Mucosa of descending colon (tissue), 3 donors: ENCODE measurements at regions not wholly inside any gene's neighbourhood (a gene's known extent, or its start where the extent isn't known, plus 50 kb on each side); places are given as distances from the start of the nearest gene placed in this dataset.

Experiments
- ATAC-seq: fragments of 200-7000 bp; cut with Tn5 transposase; one replicate; pipeline ENCODE4 v1.9.1; 2020; ENCODE audit warnings: mild to moderate bottlenecking, moderate library complexity
- DNase-seq, 3 donors: peaks; one replicate each; pipeline ENCODE4 v3.0.0-alpha.2; 2020
- H3K36me3 ChIP-seq: fragments of 200-600 bp; one replicate; pipeline ENCODE4 v1.8.0; 2021; ENCODE audit warnings: low read depth, mild to moderate bottlenecking
- H3K4me1 ChIP-seq: fragments of 200-600 bp; one replicate; pipeline ENCODE4 v1.8.0; 2021; ENCODE audit warnings: low read depth, mild to moderate bottlenecking
- H3K4me3 ChIP-seq: fragments of 200-600 bp; one replicate; pipeline ENCODE4 v1.8.0; 2021; ENCODE audit warnings: mild to moderate bottlenecking
- H3K9me3 ChIP-seq: fragments of 200-600 bp; one replicate; pipeline ENCODE4 v1.8.0; 2021; ENCODE audit warnings: mild to moderate bottlenecking
- CTCF ChIP-seq: fragments of 200-600 bp; IDR thresholded peaks from one replicate; pipeline ENCODE4 v1.8.0; 2022; ENCODE audit warnings: antibody characterized with exemption, mild to moderate bottlenecking
- intact Hi-C, 2 donors: fragments of 100-400 bp; cut with DNase I in 1 of 2; cut with micrococcal nuclease in 1 of 2; formaldehyde crosslinking; loops; one replicate each; pipeline versions ENCODE4 v1.11.0 to v1.11.1; 2022; cut with DNase I, micrococcal nuclease
- donor health status: DM: no; HTN: no; CAD: no; lungs with moderate emphysema.
- donor health status: DM: no; HTN: no; CAD: no.
- donor health status: DM: no; HTN: yes; CAD: no.

GRCh38 chr10:3665316-3665908 lies 119.6 kb downstream of the KLF6 start:
- H3K4me1 ChIP-seq, result peaks cover 4% of the 10 kb centered on the region
- H3K4me3 ChIP-seq, result no peak overlapping the region
- intact Hi-C loops, result no loop called here
- DNase-seq, result no peak
- no peaks in the 10 kb centered on the region for H3K9me3 ChIP-seq
- TF ChIP-seq CTCF, result no peak
- ATAC-seq, result no peak
- no peaks in the 10 kb centered on the region for H3K36me3 ChIP-seq

- no peaks in the 10 kb centered on the region for H3K36me3 ChIP-seq
- no peaks in the 10 kb centered on the region for H3K4me1 ChIP-seq
- no peak for DNase-seq
- intact Hi-C loops, result no loop called here
- ATAC-seq, result no peak
- no peak for TF ChIP-seq CTCF
- H3K4me3 ChIP-seq, result no peak overlapping the region
- no peaks in the 10 kb centered on the region for H3K9me3 ChIP-seq
Measured at GRCh38 chr10:3662775-3663174, 122.2 kb downstream of the KLF6 start.

GRCh38 chr10:3661271-3661670 lies 123.7 kb downstream of the KLF6 start:
- no peak for TF ChIP-seq CTCF
- DNase-seq (no peak), ATAC-seq (no peak)
- Histone ChIP-seq H3K36me3 (no peaks in the 10 kb centered on the region), H3K4me1 (no peaks in the 10 kb centered on the region), H3K4me3 (no peak overlapping the region), H3K9me3 (no peaks in the 10 kb centered on the region)
- intact Hi-C loops, result no loop called here

- no peak overlapping the region for H3K4me3 ChIP-seq
- TF ChIP-seq CTCF, result no peak
- no peaks in the 10 kb centered on the region for H3K4me1 ChIP-seq
- H3K9me3 ChIP-seq, result no peaks in the 10 kb centered on the region
- DNase-seq, result no peak
- intact Hi-C loops, result no loop called here
- no peak for ATAC-seq
- no peaks in the 10 kb centered on the region for H3K36me3 ChIP-seq
Measured at GRCh38 chr10:3660753-3661152, 124.3 kb downstream of the KLF6 start.

GRCh38 chr10:3659203-3659917 lies 125.6 kb downstream of the KLF6 start:
- intact Hi-C loops, result no loop called here
- no peaks in the 10 kb centered on the region for H3K9me3 ChIP-seq
- H3K4me1 ChIP-seq, result no peaks in the 10 kb centered on the region
- no peak for DNase-seq
- no peak for ATAC-seq
- H3K36me3 ChIP-seq, result no peaks in the 10 kb centered on the region
- no peak for TF ChIP-seq CTCF
- H3K4me3 ChIP-seq, result no peak overlapping the region
